ENCODE measurements at regions not wholly inside any gene's neighbourhood (a gene's known extent, or its start where the extent isn't known, plus 50 kb on each side); places are given as distances from the start of the nearest gene placed in this dataset.

DNA sequence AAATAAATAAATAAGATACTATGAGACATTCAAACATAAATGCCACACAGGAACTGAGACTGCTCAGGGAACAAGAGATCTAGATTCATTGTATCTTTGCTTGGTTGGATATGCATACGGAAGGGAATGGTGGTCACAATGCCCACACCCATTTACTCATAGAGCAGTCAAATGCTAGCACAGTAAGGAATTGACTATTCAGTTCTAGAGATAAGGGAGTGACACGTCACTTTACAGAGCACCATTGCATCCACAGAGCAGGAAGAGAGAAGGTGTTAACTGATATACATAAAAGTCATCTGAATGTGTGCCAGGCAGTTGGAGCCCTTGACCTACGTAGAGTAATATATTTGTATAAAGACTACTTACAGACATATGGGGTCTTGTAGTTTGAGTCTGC lies 530.0 kb upstream of the NOVA1 start:
- TF ChIP-seq CTCF (IDR thresholded peaks at IDR 0.05; ENCODE audit: low read depth, low read length, poor library complexity, severe bottlenecking) (no peak), EZH2phosphoT487 (IDR thresholded peaks at IDR 0.05; ENCODE audit: borderline replicate concordance, low read length) (no peak)

All from DOHH2 (cell line).